Keratinocyte (primary cell): ENCODE measurements at regions not wholly inside any gene's neighbourhood (a gene's known extent, or its start where the extent isn't known, plus 50 kb on each side); places are given as distances from the start of the nearest gene placed in this dataset.

Experiments
- DNase-seq: peaks from one replicate; pipeline ENCODE4 v3.0.0-alpha.2; 2011; ENCODE audit warnings: low read depth, missing footprints, low spot score
- FAIRE-seq: peaks from 2 replicates; lab custom pipeline; 2011; peaks lifted over from hg19 to GRCh38; lab: Jason Lieb, UNC
- H2AFZ ChIP-seq: 2 replicates; pipeline ENCODE4 v1.6.0; 2012; ENCODE audit warnings: low read length, control low read depth, inconsistent platforms; ENCODE audit not compliant: control insufficient read depth
- H3K27ac ChIP-seq: 2 replicates; pipeline ENCODE4 v1.5.1; 2011; ENCODE audit warnings: low read length; ENCODE audit not compliant: control insufficient read depth, insufficient read depth
- H3K27me3 ChIP-seq: 3 replicates; pipeline ENCODE4 v1.6.0; 2011; ENCODE audit warnings: low read length; ENCODE audit not compliant: control insufficient read depth, insufficient read depth; ENCODE audit errors: extremely low read depth
- H3K36me3 ChIP-seq, 2 experiments: 2 replicates in 1 of 2; 3 replicates in 1 of 2; pipeline ENCODE4 v1.5.1; 2011; ENCODE audit warnings: low read length in 2 of 2, mild to moderate bottlenecking in 1 of 2; ENCODE audit not compliant: control insufficient read depth in 2 of 2, insufficient read depth in 2 of 2; ENCODE audit errors: extremely low read depth in 1 of 2
- H3K4me1 ChIP-seq: 3 replicates; pipeline ENCODE4 v1.5.1; 2011; ENCODE audit warnings: low read length; ENCODE audit not compliant: control insufficient read depth, insufficient read depth; ENCODE audit errors: extremely low read depth
- H3K4me2 ChIP-seq: 3 replicates; pipeline ENCODE4 v1.6.0; 2011; ENCODE audit warnings: low read depth, low read length; ENCODE audit not compliant: control insufficient read depth, insufficient read depth; ENCODE audit errors: extremely low read depth
- H3K4me3 ChIP-seq, 3 experiments: fragments of 200-600 bp in 1 of 3; sonication (generic) in 1 of 3; 2 replicates in 2 of 3; 3 replicates in 1 of 3; pipeline ENCODE4 v1.5.1; 2011 to 2016; ENCODE audit warnings: low read length in 3 of 3, mild to moderate bottlenecking in 3 of 3, control low read depth in 2 of 3, inconsistent platforms in 1 of 3, low read depth in 1 of 3, mixed read lengths in 1 of 3, mixed run types in 1 of 3, moderate library complexity in 1 of 3; ENCODE audit not compliant: control insufficient read depth in 2 of 3, insufficient read depth in 2 of 3; ENCODE audit errors: extremely low read depth in 1 of 3
- H3K79me2 ChIP-seq: 2 replicates; pipeline ENCODE4 v1.6.0; 2012; ENCODE audit warnings: low read length; ENCODE audit not compliant: control insufficient read depth, insufficient read depth
- H3K9ac ChIP-seq: 3 replicates; pipeline ENCODE4 v1.6.0; 2011; ENCODE audit warnings: low read length; ENCODE audit not compliant: control insufficient read depth, insufficient read depth; ENCODE audit errors: extremely low read depth
- H3K9me1 ChIP-seq: 3 replicates; pipeline ENCODE4 v1.6.0; 2011; ENCODE audit warnings: low read length; ENCODE audit not compliant: control insufficient read depth, insufficient read depth; ENCODE audit errors: extremely low read depth
- H3K9me3 ChIP-seq: 2 replicates; pipeline ENCODE4 v1.5.1; 2012; ENCODE audit warnings: low read depth, low read length; ENCODE audit not compliant: control insufficient read depth
- H4K20me1 ChIP-seq: 3 replicates; pipeline ENCODE4 v1.6.0; 2011; ENCODE audit warnings: low read length; ENCODE audit not compliant: control insufficient read depth, insufficient read depth; ENCODE audit errors: extremely low read depth
- CTCF ChIP-seq, 3 experiments: IDR thresholded peaks in 1 of 3; conservative IDR thresholded peaks in 1 of 3; optimal IDR thresholded peaks in 1 of 3; 2 replicates in 2 of 3; 3 replicates in 1 of 3; pipeline versions ENCODE3 to v1.5.1; 2011; ENCODE audit warnings: low read length in 3 of 3, mild to moderate bottlenecking in 3 of 3, moderate library complexity in 2 of 3, control low read depth in 1 of 3, inconsistent platforms in 1 of 3; ENCODE audit not compliant: insufficient read depth in 2 of 3; ENCODE audit errors: extremely low read depth in 1 of 3
- EZH2 ChIP-seq: IDR thresholded peaks from one replicate; pipeline ENCODE4 v1.6.1; 2012; ENCODE audit warnings: inconsistent platforms, mild to moderate bottlenecking, low read length, moderate library complexity
- dilution Hi-C: fragments of 300-500 bp; cut with MboI; formaldehyde crosslinking; loops from one replicate; pipeline ENCODE4 v1.7.0; 2020; ENCODE audit warnings: low sequenced_read_pairs; ENCODE audit not compliant: extremely low pct_ligation_motif_present

GRCh38 chr1:98500324-98500723 lies 161.2 kb upstream of the SNX7 start:
- Histone ChIP-seq H3K9me3 (no peaks in the 10 kb centered on the region), H3K36me3 (no peaks in the 10 kb centered on the region), H3K9ac (no peak overlapping the region), H3K27me3 (no peaks in the 10 kb centered on the region), H4K20me1 (no peaks in the 10 kb centered on the region), H3K4me1 (peaks cover 5% of the 10 kb centered on the region), H3K9me1 (no peaks in the 10 kb centered on the region), H2AFZ (no peak overlapping the region), H3K4me3 (no peak overlapping the region), H3K79me2 (no peaks in the 10 kb centered on the region), H3K27ac (no peak overlapping the region), H3K4me2 (no peak overlapping the region)
- TF ChIP-seq EZH2 (no peak), CTCF (optimal IDR thresholded peaks at IDR 0.05 in 1 of 3, IDR thresholded peaks at IDR 0.05 in 1 of 3, conservative IDR thresholded peaks at IDR 0.05 in 1 of 3; ENCODE audit: extremely low read depth in 1 of 3, insufficient read depth in 2 of 3, low read length in 3 of 3) (no peak)
- FAIRE-seq (no peak), DNase-seq (no peak)
- dilution Hi-C loops, result no loop called here

- Histone ChIP-seq H3K4me3 (no peak overlapping the region), H3K79me2 (no peaks in the 10 kb centered on the region), H3K9ac (no peak overlapping the region), H3K36me3 (no peaks in the 10 kb centered on the region), H3K27ac (no peak overlapping the region), H2AFZ (no peak overlapping the region), H3K4me1 (peaks cover 5% of the 10 kb centered on the region), H3K27me3 (no peaks in the 10 kb centered on the region), H3K9me3 (no peaks in the 10 kb centered on the region), H3K4me2 (no peak overlapping the region), H4K20me1 (no peaks in the 10 kb centered on the region), H3K9me1 (no peaks in the 10 kb centered on the region)
- dilution Hi-C loops, result no loop called here
- no peak for FAIRE-seq
- no peak for TF ChIP-seq CTCF (optimal IDR thresholded peaks at IDR 0.05 in 1 of 3, IDR thresholded peaks at IDR 0.05 in 1 of 3, conservative IDR thresholded peaks at IDR 0.05 in 1 of 3; ENCODE audit: extremely low read depth in 1 of 3, insufficient read depth in 2 of 3, low read length in 3 of 3)
- TF ChIP-seq EZH2, result no peak
- no peak for DNase-seq
Observed at GRCh38 chr1:98498651-98499050, 162.9 kb upstream of the SNX7 start.
